SK-N-SH (cell line): ENCODE measurements at regions not wholly inside any gene's neighbourhood (a gene's known extent, or its start where the extent isn't known, plus 50 kb on each side); places are given as distances from the start of the nearest gene placed in this dataset.

Source experiments
- CTCF ChIA-PET: fragments of 300-600, 350-600 bp; formaldehyde crosslinking; extraction: SDS; loops from one replicate; lab custom pipeline; 2021; lab: Yijun Ruan, JAX
- POLR2A ChIA-PET: fragments of 350-600 bp; sonication (Branson Sonifier 250); formaldehyde crosslinking; extraction: SDS; loops from one replicate; lab custom pipeline; 2020; ENCODE audit warnings: antibody characterized with exemption, inconsistent platforms; lab: Yijun Ruan, JAX
- DNase-seq: peaks from one replicate; pipeline ENCODE4 v3.0.0; 2012
- H2AFZ ChIP-seq: fragments of 200-600 bp; sonication (generic); 2 replicates; pipeline ENCODE4 v1.8.1; 2016; ENCODE audit warnings: antibody characterized with exemption, mild to moderate bottlenecking, low read depth
- H3F3A ChIP-seq: fragments of 200-600 bp; sonication (generic); replicated peaks from 2 replicates; pipeline ENCODE3; 2016; ENCODE audit warnings: antibody characterized with exemption, mild to moderate bottlenecking; ENCODE audit not compliant: insufficient read depth
- H3K27ac ChIP-seq, 2 experiments: fragments of 200-500 bp in 1 of 2; fragments of 200-600 bp in 1 of 2; sonication (Bioruptor generic) in 1 of 2; sonication (generic), shearing (Covaris generic) in 1 of 2; 2 replicates each; pipeline versions ENCODE4 v1.5.1 to v1.6.1; 2014 to 2016; ENCODE audit warnings: low read depth in 2 of 2, inconsistent platforms in 1 of 2, low read length in 1 of 2, mild to moderate bottlenecking in 1 of 2, mixed read lengths in 1 of 2
- H3K27me3 ChIP-seq: fragments of 200-600 bp; sonication (generic), shearing (Covaris generic); 2 replicates; pipeline ENCODE4 v1.6.1; 2016; ENCODE audit warnings: mixed run types; ENCODE audit not compliant: insufficient read depth
- H3K36me3 ChIP-seq, 2 experiments: fragments of 200-500 bp in 1 of 2; fragments of 200-600 bp in 1 of 2; sonication (Bioruptor generic) in 1 of 2; sonication (generic) in 1 of 2; replicated peaks in 1 of 2; 2 replicates each; pipeline versions ENCODE3 to v1.5.1; 2014 to 2016; ENCODE audit warnings: low read length in 1 of 2, mild to moderate bottlenecking in 1 of 2; ENCODE audit not compliant: insufficient read depth in 2 of 2, control insufficient read depth in 1 of 2
- H3K4me1 ChIP-seq, 2 experiments: fragments of 200-500 bp in 1 of 2; fragments of 200-600 bp in 1 of 2; sonication (Bioruptor generic) in 1 of 2; sonication (generic), shearing (Covaris generic) in 1 of 2; 2 replicates each; pipeline versions ENCODE4 v1.5.1 to v1.6.1; 2014 to 2016; ENCODE audit warnings: low read depth in 1 of 2, low read length in 1 of 2, mixed run types in 1 of 2; ENCODE audit not compliant: insufficient read depth in 2 of 2, control insufficient read depth in 1 of 2
- H3K4me2 ChIP-seq: fragments of 200-600 bp; sonication (generic), shearing (Covaris generic); 2 replicates; pipeline ENCODE4 v1.6.1; 2017; ENCODE audit warnings: mixed run types
- H3K4me3 ChIP-seq, 2 experiments: fragments of 200-500 bp in 1 of 2; fragments of 200-600 bp in 1 of 2; sonication (Bioruptor generic) in 1 of 2; sonication (generic), shearing (Covaris generic) in 1 of 2; 2 replicates each; pipeline versions ENCODE4 v1.5.1 to v1.8.1; 2014 to 2016; ENCODE audit warnings: low read depth in 2 of 2, inconsistent platforms in 1 of 2, low read length in 1 of 2, mild to moderate bottlenecking in 1 of 2, mixed read lengths in 1 of 2, moderate library complexity in 1 of 2
- H3K79me2 ChIP-seq: fragments of 200-600 bp; sonication (generic); 2 replicates; pipeline ENCODE4 v1.8.1; 2017; ENCODE audit warnings: mild to moderate bottlenecking; ENCODE audit not compliant: insufficient read depth
- H3K9ac ChIP-seq: fragments of 200-600 bp; sonication (generic); 2 replicates; pipeline ENCODE4 v1.6.1; 2017; ENCODE audit warnings: mixed run types
- H3K9me2 ChIP-seq: fragments of 200-600 bp; sonication (generic); 2 replicates; pipeline ENCODE4 v1.6.1; 2017; ENCODE audit warnings: mixed run types
- H3K9me3 ChIP-seq: fragments of 200-600 bp; sonication (generic); 2 replicates; pipeline ENCODE4 v1.6.1; 2017; ENCODE audit warnings: mixed run types, mild to moderate bottlenecking, moderate library complexity
- H4K20me1 ChIP-seq: fragments of 200-600 bp; sonication (generic); 2 replicates; pipeline ENCODE4 v1.6.1; 2017; ENCODE audit warnings: mild to moderate bottlenecking, mixed run types; ENCODE audit not compliant: insufficient read depth
- EP300 ChIP-seq, 2 experiments: IDR thresholded peaks; 2 replicates each; pipeline versions ENCODE4 v1.4.0 to v1.6.1; 2012; ENCODE audit warnings: borderline replicate concordance in 1 of 2, low read depth in 1 of 2, low read length in 1 of 2
- EZH2phosphoT487 ChIP-seq: fragments of 200-600 bp; sonication (generic); IDR thresholded peaks from 2 replicates; pipeline ENCODE4 v1.6.1; 2017; ENCODE audit warnings: low read depth, mixed run types, mild to moderate bottlenecking, antibody characterized with exemption, moderate library complexity, borderline replicate concordance
- FOXM1 ChIP-seq: IDR thresholded peaks from 2 replicates; pipeline ENCODE4 v1.4.0; 2012; ENCODE audit warnings: low read depth, mild to moderate bottlenecking
- GABPA ChIP-seq: IDR thresholded peaks from 2 replicates; pipeline ENCODE4 v1.4.0; 2012; ENCODE audit warnings: low read depth, mild to moderate bottlenecking
- GATA2 ChIP-seq: sonication (generic); formaldehyde crosslinking; IDR thresholded peaks from 2 replicates; pipeline ENCODE4 v1.5.0; 2020; ENCODE audit warnings: mild to moderate bottlenecking, missing genetic modification reagents
- MEF2A ChIP-seq: IDR thresholded peaks from 2 replicates; pipeline ENCODE4 v1.4.0; 2012; ENCODE audit warnings: low read depth, borderline replicate concordance
- NFIC ChIP-seq: IDR thresholded peaks from 2 replicates; pipeline ENCODE4 v1.4.0; 2012; ENCODE audit warnings: borderline replicate concordance
- NRF1 ChIP-seq: IDR thresholded peaks from 2 replicates; pipeline ENCODE4 v1.6.1; 2012; ENCODE audit warnings: low read depth, mild to moderate bottlenecking, low read length
- POLR2AphosphoS5 ChIP-seq: IDR thresholded peaks from 2 replicates; pipeline ENCODE4 v1.6.1; 2012; ENCODE audit warnings: low read depth, low read length
- RAD21 ChIP-seq: IDR thresholded peaks from 2 replicates; pipeline ENCODE4 v1.6.1; 2012; ENCODE audit warnings: mild to moderate bottlenecking, low read length
- SIN3A ChIP-seq: IDR thresholded peaks from 2 replicates; pipeline ENCODE4 v1.6.1; 2012; ENCODE audit warnings: low read depth, mild to moderate bottlenecking, low read length, moderate library complexity, borderline replicate concordance
- SMC3 ChIP-seq: IDR thresholded peaks from 2 replicates; pipeline ENCODE4 v1.6.1; 2012; ENCODE audit warnings: low read depth, low read length, improper control_type of control experiment
- YY1 ChIP-seq: IDR thresholded peaks from 2 replicates; pipeline ENCODE4 v1.4.0; 2012; ENCODE audit warnings: low read depth, mild to moderate bottlenecking
- WGBS: methylation state at CpG from one replicate; pipeline ENCODE4 v1.1.6; 2017; ENCODE audit warnings: low lambda C conversion rate; 5-methylcytosine and 5-hydroxymethylcytosine counted together
- TF ChIP-seq, protein P1 (sequence below): fragments of 150-350 bp; IDR thresholded peaks from 2 replicates; pipeline ENCODE4 v1.6.1; 2016; ENCODE audit warnings: mild to moderate bottlenecking, low read depth, low read length
- TF ChIP-seq, protein P2 (sequence below): IDR thresholded peaks from 2 replicates; pipeline ENCODE4 v1.4.0; 2012; ENCODE audit warnings: low read depth, borderline replicate concordance
- TF ChIP-seq, protein P3 (sequence below): IDR thresholded peaks from 2 replicates; pipeline ENCODE4; 2012
- TF ChIP-seq, protein P4 (sequence below): IDR thresholded peaks from 2 replicates; pipeline ENCODE4 v1.6.1; 2012; ENCODE audit warnings: mild to moderate bottlenecking, low read depth, low read length, moderate library complexity
- TF ChIP-seq, protein P5 (sequence below): fragments of 150-350 bp; IDR thresholded peaks from 2 replicates; pipeline ENCODE4 v1.6.1; 2017; ENCODE audit warnings: antibody characterized with exemption, low read length, low read depth, borderline replicate concordance

DNA sequence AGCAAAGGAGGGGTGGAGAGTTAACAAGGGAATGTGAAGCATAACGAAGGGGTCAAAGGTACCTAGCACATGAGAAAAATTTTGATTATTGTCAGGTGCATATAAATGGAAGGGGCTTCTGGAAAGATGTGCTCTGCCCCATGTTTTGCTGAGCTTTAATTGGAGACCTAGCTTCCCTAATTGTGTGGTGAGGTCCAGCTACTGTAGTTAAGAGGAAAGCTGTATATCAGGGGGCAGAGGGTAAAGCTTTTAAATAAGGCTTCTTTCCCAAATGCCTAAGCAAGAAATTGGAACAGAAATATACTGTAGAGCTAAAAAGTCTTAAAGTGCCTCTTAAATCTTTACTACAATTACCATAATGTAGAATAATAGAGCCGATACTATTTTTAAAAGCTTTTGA lies 267.2 kb downstream of the MAT2B start:
- DNase-seq: no peak
- TF ChIP-seq, protein P1, sequence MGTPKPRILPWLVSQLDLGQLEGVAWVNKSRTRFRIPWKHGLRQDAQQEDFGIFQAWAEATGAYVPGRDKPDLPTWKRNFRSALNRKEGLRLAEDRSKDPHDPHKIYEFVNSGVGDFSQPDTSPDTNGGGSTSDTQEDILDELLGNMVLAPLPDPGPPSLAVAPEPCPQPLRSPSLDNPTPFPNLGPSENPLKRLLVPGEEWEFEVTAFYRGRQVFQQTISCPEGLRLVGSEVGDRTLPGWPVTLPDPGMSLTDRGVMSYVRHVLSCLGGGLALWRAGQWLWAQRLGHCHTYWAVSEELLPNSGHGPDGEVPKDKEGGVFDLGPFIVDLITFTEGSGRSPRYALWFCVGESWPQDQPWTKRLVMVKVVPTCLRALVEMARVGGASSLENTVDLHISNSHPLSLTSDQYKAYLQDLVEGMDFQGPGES: no peak
- TF ChIP-seq MEF2A (no peak), SMC3 (no peak), SIN3A (no peak), POLR2AphosphoS5 (no peak), FOXM1 (no peak), EZH2phosphoT487 (no peak), GABPA (no peak)
- TF ChIP-seq, protein P2, sequence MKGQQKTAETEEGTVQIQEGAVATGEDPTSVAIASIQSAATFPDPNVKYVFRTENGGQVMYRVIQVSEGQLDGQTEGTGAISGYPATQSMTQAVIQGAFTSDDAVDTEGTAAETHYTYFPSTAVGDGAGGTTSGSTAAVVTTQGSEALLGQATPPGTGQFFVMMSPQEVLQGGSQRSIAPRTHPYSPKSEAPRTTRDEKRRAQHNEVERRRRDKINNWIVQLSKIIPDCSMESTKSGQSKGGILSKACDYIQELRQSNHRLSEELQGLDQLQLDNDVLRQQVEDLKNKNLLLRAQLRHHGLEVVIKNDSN: no peak
- no peak overlapping the region for H3K4me3 ChIP-seq
- H3K9ac ChIP-seq: no peak overlapping the region
- H3K36me3 ChIP-seq: no peaks in the 10 kb centered on the region
- no peaks in the 10 kb centered on the region for H3K27me3 ChIP-seq
- H3K4me1 ChIP-seq: no peaks in the 10 kb centered on the region; a peak in 1 of 4 replicates
- no peaks in the 10 kb centered on the region for H3K9me2 ChIP-seq
- POLR2A ChIA-PET: no interaction called here
- H4K20me1 ChIP-seq: no peaks in the 10 kb centered on the region
- H3K79me2 ChIP-seq: no peaks in the 10 kb centered on the region
- H2AFZ ChIP-seq: no peak overlapping the region
- no peaks in the 10 kb centered on the region for H3F3A ChIP-seq
- WGBS: 70% methylated on average over 2 of the region's 2 CpGs
- CTCF ChIA-PET: no interaction called here
- H3K27ac ChIP-seq: no peak overlapping the region
- H3K9me3 ChIP-seq: no peaks in the 10 kb centered on the region
- no peak overlapping the region for H3K4me2 ChIP-seq

DNA sequence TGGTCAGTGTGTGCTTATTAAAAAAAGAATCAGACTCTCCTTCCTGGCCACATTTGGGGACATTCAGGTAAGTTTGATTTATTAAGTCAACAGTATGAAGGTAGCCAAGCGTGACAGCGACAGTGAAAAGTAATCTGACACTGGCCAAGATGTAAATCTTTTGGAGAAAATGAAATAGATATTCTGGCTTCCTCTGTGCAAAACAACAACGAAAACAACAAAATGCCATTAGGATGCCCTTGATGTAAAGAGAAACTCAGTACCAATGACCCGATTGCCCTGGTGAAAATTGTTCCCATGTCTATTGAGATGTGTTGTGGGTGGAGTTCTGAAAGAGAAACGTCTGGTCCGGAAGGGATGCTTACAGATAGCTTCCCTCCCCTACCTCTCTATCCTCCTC lies 267.8 kb downstream of the MAT2B start:
- WGBS: 66% methylated on average over 6 of the region's 6 CpGs
- Histone ChIP-seq H3F3A (no peaks in the 10 kb centered on the region), H3K4me3 (no peak overlapping the region), H3K4me1 (no peaks in the 10 kb centered on the region; a peak in 1 of 4 replicates), H3K9ac (no peak overlapping the region), H3K4me2 (no peak overlapping the region), H4K20me1 (no peaks in the 10 kb centered on the region), H3K27me3 (no peaks in the 10 kb centered on the region), H3K9me3 (no peaks in the 10 kb centered on the region), H3K9me2 (no peaks in the 10 kb centered on the region), H2AFZ (no peak overlapping the region), H3K27ac (no peak overlapping the region), H3K79me2 (no peaks in the 10 kb centered on the region), H3K36me3 (no peaks in the 10 kb centered on the region)
- POLR2A ChIA-PET: no interaction called here
- DNase-seq: no peak
- CTCF ChIA-PET: no interaction called here
- TF ChIP-seq EZH2phosphoT487 (no peak), EP300 (IDR thresholded peaks at IDR 0.05; ENCODE audit: borderline replicate concordance in 1 of 2, low read depth in 1 of 2, low read length in 1 of 2) (no peak), GATA2 (CRISPR knock-in tag) (no peak), NFIC (no peak), GABPA (no peak), YY1 (no peak), RAD21 (no peak), NRF1 (no peak)
- TF ChIP-seq, protein P3, sequence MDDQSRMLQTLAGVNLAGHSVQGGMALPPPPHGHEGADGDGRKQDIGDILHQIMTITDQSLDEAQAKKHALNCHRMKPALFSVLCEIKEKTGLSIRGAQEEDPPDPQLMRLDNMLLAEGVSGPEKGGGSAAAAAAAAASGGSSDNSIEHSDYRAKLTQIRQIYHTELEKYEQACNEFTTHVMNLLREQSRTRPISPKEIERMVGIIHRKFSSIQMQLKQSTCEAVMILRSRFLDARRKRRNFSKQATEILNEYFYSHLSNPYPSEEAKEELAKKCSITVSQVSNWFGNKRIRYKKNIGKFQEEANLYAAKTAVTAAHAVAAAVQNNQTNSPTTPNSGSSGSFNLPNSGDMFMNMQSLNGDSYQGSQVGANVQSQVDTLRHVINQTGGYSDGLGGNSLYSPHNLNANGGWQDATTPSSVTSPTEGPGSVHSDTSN: no peak
- TF ChIP-seq, protein P4, sequence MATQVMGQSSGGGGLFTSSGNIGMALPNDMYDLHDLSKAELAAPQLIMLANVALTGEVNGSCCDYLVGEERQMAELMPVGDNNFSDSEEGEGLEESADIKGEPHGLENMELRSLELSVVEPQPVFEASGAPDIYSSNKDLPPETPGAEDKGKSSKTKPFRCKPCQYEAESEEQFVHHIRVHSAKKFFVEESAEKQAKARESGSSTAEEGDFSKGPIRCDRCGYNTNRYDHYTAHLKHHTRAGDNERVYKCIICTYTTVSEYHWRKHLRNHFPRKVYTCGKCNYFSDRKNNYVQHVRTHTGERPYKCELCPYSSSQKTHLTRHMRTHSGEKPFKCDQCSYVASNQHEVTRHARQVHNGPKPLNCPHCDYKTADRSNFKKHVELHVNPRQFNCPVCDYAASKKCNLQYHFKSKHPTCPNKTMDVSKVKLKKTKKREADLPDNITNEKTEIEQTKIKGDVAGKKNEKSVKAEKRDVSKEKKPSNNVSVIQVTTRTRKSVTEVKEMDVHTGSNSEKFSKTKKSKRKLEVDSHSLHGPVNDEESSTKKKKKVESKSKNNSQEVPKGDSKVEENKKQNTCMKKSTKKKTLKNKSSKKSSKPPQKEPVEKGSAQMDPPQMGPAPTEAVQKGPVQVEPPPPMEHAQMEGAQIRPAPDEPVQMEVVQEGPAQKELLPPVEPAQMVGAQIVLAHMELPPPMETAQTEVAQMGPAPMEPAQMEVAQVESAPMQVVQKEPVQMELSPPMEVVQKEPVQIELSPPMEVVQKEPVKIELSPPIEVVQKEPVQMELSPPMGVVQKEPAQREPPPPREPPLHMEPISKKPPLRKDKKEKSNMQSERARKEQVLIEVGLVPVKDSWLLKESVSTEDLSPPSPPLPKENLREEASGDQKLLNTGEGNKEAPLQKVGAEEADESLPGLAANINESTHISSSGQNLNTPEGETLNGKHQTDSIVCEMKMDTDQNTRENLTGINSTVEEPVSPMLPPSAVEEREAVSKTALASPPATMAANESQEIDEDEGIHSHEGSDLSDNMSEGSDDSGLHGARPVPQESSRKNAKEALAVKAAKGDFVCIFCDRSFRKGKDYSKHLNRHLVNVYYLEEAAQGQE: no peak
- TF ChIP-seq, protein P5, sequence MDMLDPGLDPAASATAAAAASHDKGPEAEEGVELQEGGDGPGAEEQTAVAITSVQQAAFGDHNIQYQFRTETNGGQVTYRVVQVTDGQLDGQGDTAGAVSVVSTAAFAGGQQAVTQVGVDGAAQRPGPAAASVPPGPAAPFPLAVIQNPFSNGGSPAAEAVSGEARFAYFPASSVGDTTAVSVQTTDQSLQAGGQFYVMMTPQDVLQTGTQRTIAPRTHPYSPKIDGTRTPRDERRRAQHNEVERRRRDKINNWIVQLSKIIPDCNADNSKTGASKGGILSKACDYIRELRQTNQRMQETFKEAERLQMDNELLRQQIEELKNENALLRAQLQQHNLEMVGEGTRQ: no peak
